Activated naive CD8-positive, alpha-beta T cell treated with anti-CD3 and anti-CD28 coated beads, Interleukin-2, amount 10 ng/mL, durations not matched to agents 7 days and 5 days (primary cell): ENCODE measurements at regions not wholly inside any gene's neighbourhood (a gene's known extent, or its start where the extent isn't known, plus 50 kb on each side); places are given as distances from the start of the nearest gene placed in this dataset.
"Not testable (repeated sequence)": the region's sequence is repeated elsewhere in the genome, so short reads cannot be mapped to it uniquely, and the experiment has no call there.

Experiments used
- ATAC-seq: fragments of 150-1000 bp; cut with Tn5 transposase; one replicate; pipeline ENCODE4 v1.10.0; 2021; ENCODE audit warnings: low read depth, moderate library complexity
- POLR2A ChIA-PET: fragments of 350-600 bp; sonication (Branson Sonifier 250); formaldehyde crosslinking; loops from one replicate; lab custom pipeline; 2021; ENCODE audit warnings: antibody characterized with exemption; lab: Charles Lee
- DNase-seq: peaks from one replicate; pipeline ENCODE4 v3.0.0; 2021
- H3K27ac Mint-ChIP-seq: one replicate; pipeline ENCODE4 v1.8.0; 2022; ENCODE audit warnings: mild to moderate bottlenecking, mixed read lengths
- H3K27me3 Mint-ChIP-seq: one replicate; pipeline ENCODE4 v1.8.0; 2022; ENCODE audit warnings: mild to moderate bottlenecking, moderate library complexity, mixed read lengths
- H3K36me3 Mint-ChIP-seq: one replicate; pipeline ENCODE4 v1.8.0; 2021; ENCODE audit warnings: mild to moderate bottlenecking, mixed read lengths
- H3K4me1 Mint-ChIP-seq: one replicate; pipeline ENCODE4 v1.8.0; 2021; ENCODE audit warnings: mixed read lengths
- H3K4me3 Mint-ChIP-seq: one replicate; pipeline ENCODE4 v1.8.0; 2022; ENCODE audit warnings: mild to moderate bottlenecking, moderate library complexity, mixed read lengths
- H3K9me3 Mint-ChIP-seq: one replicate; pipeline ENCODE4 v1.8.0; 2021; ENCODE audit warnings: mixed read lengths

GRCh38 chr11:71383461-71383860 lies 64.7 kb downstream of the DHCR7 start:
- POLR2A ChIA-PET, result no interaction called here
- DNase-seq (no peak), ATAC-seq (no peak)
- no peaks in the 10 kb centered on the region for H3K4me1 Mint-ChIP-seq
- no peak overlapping the region for H3K4me3 Mint-ChIP-seq
- peaks cover 7% of the 10 kb centered on the region for H3K27me3 Mint-ChIP-seq
- H3K36me3 Mint-ChIP-seq, result peaks cover 2% of the 10 kb centered on the region
- peaks cover 17% of the 10 kb centered on the region for H3K9me3 Mint-ChIP-seq
- no peak overlapping the region for H3K27ac Mint-ChIP-seq

GRCh38 chr11:71381781-71382505 lies 66.2 kb downstream of the DHCR7 start:
- Mint-ChIP-seq H3K36me3 (peaks cover 2% of the 10 kb centered on the region), H3K27ac (no peak overlapping the region), H3K4me1 (no peaks in the 10 kb centered on the region), H3K9me3 (peaks cover 5% of the 10 kb centered on the region), H3K4me3 (no peak overlapping the region), H3K27me3 (peaks cover 3% of the 10 kb centered on the region)
- no peak for DNase-seq
- ATAC-seq, result no peak
- POLR2A ChIA-PET, result no interaction called here

DNA sequence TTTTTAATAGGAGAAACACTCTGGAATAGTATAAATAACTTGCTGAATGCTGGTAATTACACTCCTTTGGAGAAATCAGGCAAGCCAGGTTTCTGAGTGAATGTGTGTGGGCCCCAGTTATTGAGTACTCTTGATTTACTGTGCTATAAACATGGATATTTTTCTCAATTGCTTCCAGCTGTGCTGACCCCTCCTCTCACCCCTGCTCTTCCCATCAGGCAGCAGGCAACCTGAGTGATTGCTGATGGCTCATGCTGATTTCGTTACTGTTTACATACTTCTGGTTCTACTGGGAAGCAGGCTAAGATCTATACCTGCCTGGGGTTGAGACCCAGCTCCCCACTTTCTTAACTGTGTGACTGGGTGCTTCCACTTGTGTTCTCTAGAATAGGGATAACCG lies 68.5 kb downstream of the DHCR7 start:
- no peak overlapping the region for H3K4me3 Mint-ChIP-seq
- peaks cover 2% of the 10 kb centered on the region for H3K27me3 Mint-ChIP-seq
- no peaks in the 10 kb centered on the region for H3K4me1 Mint-ChIP-seq
- DNase-seq (no peak), ATAC-seq (no peak)
- peaks cover 6% of the 10 kb centered on the region for H3K9me3 Mint-ChIP-seq
- no peak overlapping the region for H3K27ac Mint-ChIP-seq
- H3K36me3 Mint-ChIP-seq, result peaks cover 2% of the 10 kb centered on the region
- POLR2A ChIA-PET, result no interaction called here

- DNase-seq, result no peak
- H3K27ac Mint-ChIP-seq, result no peak overlapping the region
- H3K4me1 Mint-ChIP-seq, result no peaks in the 10 kb centered on the region
- POLR2A ChIA-PET, result no interaction called here
- H3K36me3 Mint-ChIP-seq, result no peaks in the 10 kb centered on the region
- no peak for ATAC-seq
- H3K4me3 Mint-ChIP-seq, result no peak overlapping the region
- H3K9me3 Mint-ChIP-seq, result peaks cover 2% of the 10 kb centered on the region
- peaks cover 5% of the 10 kb centered on the region for H3K27me3 Mint-ChIP-seq
These were observed 74.3 kb downstream of the DHCR7 start for GRCh38 chr11:71373791-71374454.

DNA sequence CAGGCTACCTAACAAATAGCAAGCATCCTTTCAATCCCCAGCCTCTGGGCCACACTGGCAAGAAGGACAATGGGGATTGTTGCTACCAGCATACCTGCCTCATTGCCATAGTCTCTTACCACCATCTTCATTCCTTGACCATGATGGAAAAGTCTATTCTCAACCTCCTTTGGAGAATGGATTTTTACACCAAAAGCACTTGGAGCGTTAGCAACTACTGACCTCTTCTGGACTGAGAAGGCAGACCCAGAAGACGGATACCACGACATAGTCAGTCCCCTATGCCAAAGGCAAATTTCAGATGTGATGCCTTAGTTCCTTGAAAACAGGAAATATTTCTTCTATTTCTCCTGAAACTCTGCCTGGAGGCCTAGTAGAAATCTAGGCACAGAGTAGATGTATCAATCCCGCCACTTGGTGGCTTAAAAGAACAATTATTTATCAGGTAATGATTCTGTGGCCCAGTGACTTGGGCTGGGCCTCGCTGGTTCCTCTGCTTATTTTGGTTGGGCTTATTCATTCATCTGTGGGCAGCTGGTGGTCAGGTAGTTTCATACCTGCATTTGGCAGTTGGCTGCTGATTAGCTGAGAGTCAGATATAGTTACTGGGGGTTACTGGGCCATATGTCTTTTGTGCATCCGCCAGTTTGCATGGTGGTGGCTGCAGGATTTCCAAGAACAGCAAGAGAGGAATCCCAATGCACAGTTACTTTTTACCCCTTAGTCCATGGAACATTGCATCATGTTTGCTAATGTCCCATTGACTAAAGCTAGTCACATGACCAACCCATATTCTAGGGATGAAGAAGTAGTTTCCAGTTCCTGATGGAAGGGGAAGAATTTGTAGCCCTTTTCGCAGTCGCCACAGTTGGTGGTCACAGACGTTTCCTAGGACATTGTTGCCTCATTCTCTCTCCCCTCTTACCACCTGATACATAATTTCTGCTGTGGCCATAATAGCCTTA lies 75.2 kb downstream of the DHCR7 start:
- peaks cover 2% of the 10 kb centered on the region for H3K9me3 Mint-ChIP-seq
- DNase-seq (no peak), ATAC-seq (no peak)
- H3K4me1 Mint-ChIP-seq, result no peaks in the 10 kb centered on the region
- POLR2A ChIA-PET, result no interaction called here
- H3K27me3 Mint-ChIP-seq, result peaks cover 5% of the 10 kb centered on the region
- H3K36me3 Mint-ChIP-seq, result no peaks in the 10 kb centered on the region
- no peak overlapping the region for H3K4me3 Mint-ChIP-seq
- no peak overlapping the region for H3K27ac Mint-ChIP-seq

- H3K9me3 Mint-ChIP-seq, result peaks cover 2% of the 10 kb centered on the region
- H3K27ac Mint-ChIP-seq, result no peak overlapping the region
- POLR2A ChIA-PET, result no interaction called here
- H3K4me3 Mint-ChIP-seq, result no peak overlapping the region
- peaks cover 5% of the 10 kb centered on the region for H3K27me3 Mint-ChIP-seq
- no peak for ATAC-seq
- no peaks in the 10 kb centered on the region for H3K4me1 Mint-ChIP-seq
- no peaks in the 10 kb centered on the region for H3K36me3 Mint-ChIP-seq
- no peak for DNase-seq
These were observed 76.5 kb downstream of the DHCR7 start for GRCh38 chr11:71371674-71372069.

DNA sequence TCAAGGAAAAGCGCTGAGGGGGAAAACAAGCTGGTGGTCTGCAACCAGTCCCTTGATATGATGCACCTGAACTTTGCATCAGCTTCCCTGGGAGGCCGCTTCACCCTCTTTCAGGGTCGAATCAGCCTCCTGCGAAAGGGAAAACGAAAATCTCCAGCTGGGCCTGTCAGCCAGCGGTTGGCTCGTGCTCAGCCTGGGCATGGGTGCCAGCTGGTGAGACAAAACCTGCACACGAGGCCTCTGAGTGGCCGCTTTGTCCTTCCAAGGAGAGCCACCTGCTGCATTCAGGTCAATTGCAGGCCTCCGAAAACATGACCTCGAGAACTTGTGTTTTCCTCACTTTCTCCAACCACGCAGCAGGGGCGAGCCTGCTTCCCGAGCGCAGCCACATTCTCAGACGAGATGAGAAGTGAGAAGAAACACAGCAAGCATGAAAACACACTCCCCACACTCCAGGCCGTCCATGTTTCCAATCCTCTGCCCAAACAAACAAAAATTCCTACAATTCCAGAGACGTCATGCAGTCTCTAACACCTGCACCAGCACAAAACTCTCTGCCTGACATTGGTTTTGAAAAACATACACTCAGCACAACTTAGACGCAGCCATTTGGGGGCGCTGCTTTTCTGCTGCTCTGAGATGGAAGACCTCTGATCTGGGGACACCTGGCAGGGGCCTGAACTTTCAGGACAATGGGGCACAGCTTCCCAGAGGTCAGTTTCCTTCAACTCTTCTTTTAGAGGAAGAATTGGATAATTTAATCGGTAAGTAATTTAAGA lies 77.1 kb downstream of the DHCR7 start:
- Mint-ChIP-seq H3K27me3 (peaks cover 5% of the 10 kb centered on the region), H3K9me3 (peaks cover 2% of the 10 kb centered on the region), H3K4me1 (no peaks in the 10 kb centered on the region), H3K27ac (no peak overlapping the region), H3K36me3 (no peaks in the 10 kb centered on the region), H3K4me3 (no peak overlapping the region)
- ATAC-seq, result no peak
- DNase-seq, result no peak
- POLR2A ChIA-PET, result no interaction called here

GRCh38 chr11:71370020-71370747 lies 78.0 kb downstream of the DHCR7 start:
- POLR2A ChIA-PET, result no interaction called here
- no peak for ATAC-seq
- Mint-ChIP-seq H3K9me3 (peaks cover 2% of the 10 kb centered on the region), H3K4me3 (no peak overlapping the region), H3K27me3 (peaks cover 5% of the 10 kb centered on the region), H3K4me1 (no peaks in the 10 kb centered on the region), H3K36me3 (no peaks in the 10 kb centered on the region), H3K27ac (no peak overlapping the region)
- DNase-seq, result no peak

DNA sequence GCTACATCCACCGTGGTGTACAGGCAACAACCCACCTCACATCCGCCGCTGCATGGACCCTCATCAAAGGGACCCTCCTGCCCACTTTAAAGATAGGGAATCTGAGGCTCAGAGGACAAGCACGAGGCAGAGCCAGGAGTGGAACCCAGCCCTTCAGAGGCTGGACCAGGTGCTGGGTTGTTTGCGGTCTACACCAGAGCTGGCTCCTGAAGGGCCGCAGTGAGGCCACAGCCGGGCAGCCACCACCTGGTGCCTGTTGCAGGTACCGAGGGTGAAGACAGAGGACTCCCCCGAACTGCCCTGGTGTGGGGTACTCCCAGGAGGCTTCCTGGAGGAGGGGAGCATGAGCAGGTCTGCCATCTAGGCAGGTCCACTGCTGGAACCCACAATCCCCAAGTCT lies 78.8 kb downstream of the DHCR7 start:
- POLR2A ChIA-PET, result no interaction called here
- DNase-seq, result no peak
- H3K27ac Mint-ChIP-seq, result no peak overlapping the region
- H3K4me1 Mint-ChIP-seq, result no peaks in the 10 kb centered on the region
- H3K36me3 Mint-ChIP-seq, result no peaks in the 10 kb centered on the region
- H3K9me3 Mint-ChIP-seq, result no peaks in the 10 kb centered on the region
- no peaks in the 10 kb centered on the region for H3K27me3 Mint-ChIP-seq
- no peak for ATAC-seq
- no peak overlapping the region for H3K4me3 Mint-ChIP-seq

DNA sequence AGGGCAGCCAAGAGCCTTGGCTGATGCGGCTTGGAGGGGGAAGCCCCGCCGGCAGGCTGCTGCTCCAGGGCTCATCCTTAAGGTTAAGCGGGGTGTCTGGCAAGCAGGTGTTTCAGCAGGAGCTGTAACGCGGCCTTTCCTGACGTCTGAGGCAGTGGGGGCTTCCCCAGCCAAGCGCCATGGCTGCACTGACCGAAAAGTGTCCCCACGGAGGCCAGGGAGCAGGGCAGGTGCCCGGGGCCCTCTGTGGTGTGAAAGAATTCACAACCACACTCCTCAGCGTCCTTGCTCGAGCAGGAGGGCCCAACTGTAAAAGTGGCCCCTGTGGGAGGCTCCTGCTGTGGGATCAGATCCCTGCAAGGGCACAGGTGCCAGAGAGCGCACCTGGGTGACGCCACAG lies 79.2 kb downstream of the DHCR7 start:
- no peaks in the 10 kb centered on the region for H3K36me3 Mint-ChIP-seq
- DNase-seq (no peak), ATAC-seq (no peak)
- no peaks in the 10 kb centered on the region for H3K9me3 Mint-ChIP-seq
- POLR2A ChIA-PET, result no interaction called here
- H3K4me1 Mint-ChIP-seq, result no peaks in the 10 kb centered on the region
- no peak overlapping the region for H3K27ac Mint-ChIP-seq
- H3K27me3 Mint-ChIP-seq, result no peaks in the 10 kb centered on the region
- H3K4me3 Mint-ChIP-seq, result no peak overlapping the region

DNA sequence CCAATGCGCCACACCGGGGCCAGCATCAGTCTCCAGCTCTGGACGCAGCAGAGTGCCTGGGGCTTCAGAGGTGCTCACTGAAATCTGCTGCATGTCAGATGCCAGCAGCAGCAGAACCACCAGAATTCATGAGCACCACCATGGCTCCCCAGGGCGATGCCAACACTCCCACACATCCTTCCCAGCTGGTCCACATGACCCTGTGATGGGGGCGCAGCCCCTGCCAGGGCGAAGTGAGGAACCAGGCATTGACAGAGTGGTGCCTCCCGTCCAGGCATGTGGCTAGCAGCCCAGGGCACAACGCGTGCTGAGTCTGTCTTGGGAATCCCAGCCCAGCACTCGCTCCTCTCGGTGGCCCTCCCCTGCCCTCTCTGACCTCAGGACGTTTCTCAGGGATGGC lies 80.4 kb downstream of the DHCR7 start:
- DNase-seq (no peak), ATAC-seq (no peak)
- Mint-ChIP-seq H3K36me3 (no peaks in the 10 kb centered on the region), H3K27me3 (no peaks in the 10 kb centered on the region), H3K27ac (no peak overlapping the region), H3K4me1 (no peaks in the 10 kb centered on the region), H3K4me3 (no peak overlapping the region), H3K9me3 (no peaks in the 10 kb centered on the region)
- POLR2A ChIA-PET, result no interaction called here

- H3K36me3 Mint-ChIP-seq, H3K4me1 Mint-ChIP-seq, ATAC-seq, H3K4me3 Mint-ChIP-seq, H3K27me3 Mint-ChIP-seq, H3K9me3 Mint-ChIP-seq, POLR2A ChIA-PET, DNase-seq, H3K27ac Mint-ChIP-seq: not testable (repeated sequence)
These were observed 80.9 kb downstream of the DHCR7 start for GRCh38 chr11:71367276-71367675.
